ENCODE measurements at regions not wholly inside any gene's neighbourhood (a gene's known extent, or its start where the extent isn't known, plus 50 kb on each side); places are given as distances from the start of the nearest gene placed in this dataset.

GRCh38 chr17:77849239-77849638, 109.3 kb upstream of the TNRC6C start:
- no peaks in the 10 kb centered on the region for H3K4me1 ChIP-seq (ENCODE audit: control insufficient read depth in 4 of 4, insufficient read depth in 4 of 4, low read length in 3 of 4)
- no peaks in the 10 kb centered on the region for H3K9me3 ChIP-seq (ENCODE audit: control insufficient read depth in 4 of 4, low read length in 3 of 4)
- WGBS, result 89% methylated on average over 6 of the region's 6 CpGs
- H3K27me3 ChIP-seq (ENCODE audit: control insufficient read depth in 4 of 4, insufficient read depth in 4 of 4, low read length in 3 of 4), result no peaks in the 10 kb centered on the region
- no peak overlapping the region for H3K4me3 ChIP-seq (ENCODE audit: low read depth in 1 of 3, low read length in 3 of 3)
- DNase-seq (ENCODE audit: low spot score), result no peak
- no peak overlapping the region for H3K9ac ChIP-seq (ENCODE audit: low read depth in 1 of 2, low read length in 2 of 2)
- no peaks in the 10 kb centered on the region for H3K36me3 ChIP-seq (ENCODE audit: control insufficient read depth in 4 of 4, insufficient read depth in 3 of 4, low read depth in 1 of 4, low read length in 3 of 4)
- TF ChIP-seq HNF4G (IDR thresholded peaks at IDR 0.05) (no peak), FOXA2 (IDR thresholded peaks at IDR 0.05) (no peak), TAF1 (conservative IDR thresholded peaks at IDR 0.05) (no peak), JUND (IDR thresholded peaks at IDR 0.05) (no peak), HNF4A (conservative IDR thresholded peaks at IDR 0.05) (no peak), CTCF (IDR thresholded peaks at IDR 0.05; ENCODE audit: low read depth, low read length, missing input control) (no peak), RAD21 (IDR thresholded peaks at IDR 0.05) (no peak), FOXA1 (IDR thresholded peaks at IDR 0.05) (no peak)
- TF ChIP-seq, protein P1, sequence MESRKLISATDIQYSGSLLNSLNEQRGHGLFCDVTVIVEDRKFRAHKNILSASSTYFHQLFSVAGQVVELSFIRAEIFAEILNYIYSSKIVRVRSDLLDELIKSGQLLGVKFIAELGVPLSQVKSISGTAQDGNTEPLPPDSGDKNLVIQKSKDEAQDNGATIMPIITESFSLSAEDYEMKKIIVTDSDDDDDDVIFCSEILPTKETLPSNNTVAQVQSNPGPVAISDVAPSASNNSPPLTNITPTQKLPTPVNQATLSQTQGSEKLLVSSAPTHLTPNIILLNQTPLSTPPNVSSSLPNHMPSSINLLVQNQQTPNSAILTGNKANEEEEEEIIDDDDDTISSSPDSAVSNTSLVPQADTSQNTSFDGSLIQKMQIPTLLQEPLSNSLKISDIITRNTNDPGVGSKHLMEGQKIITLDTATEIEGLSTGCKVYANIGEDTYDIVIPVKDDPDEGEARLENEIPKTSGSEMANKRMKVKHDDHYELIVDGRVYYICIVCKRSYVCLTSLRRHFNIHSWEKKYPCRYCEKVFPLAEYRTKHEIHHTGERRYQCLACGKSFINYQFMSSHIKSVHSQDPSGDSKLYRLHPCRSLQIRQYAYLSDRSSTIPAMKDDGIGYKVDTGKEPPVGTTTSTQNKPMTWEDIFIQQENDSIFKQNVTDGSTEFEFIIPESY (IDR thresholded peaks at IDR 0.05), result no peak
- no peak overlapping the region for H3K27ac ChIP-seq (ENCODE audit: low read depth in 1 of 2, low read length in 2 of 2)

- 85% methylated on average over 5 of the region's 5 CpGs for WGBS
- DNase-seq (ENCODE audit: low spot score), result no peak
- Histone ChIP-seq H3K4me3 (ENCODE audit: low read depth in 1 of 3, low read length in 3 of 3) (no peak overlapping the region), H3K9ac (ENCODE audit: low read depth in 1 of 2, low read length in 2 of 2) (no peak overlapping the region), H3K27me3 (ENCODE audit: control insufficient read depth in 4 of 4, insufficient read depth in 4 of 4, low read length in 3 of 4) (no peaks in the 10 kb centered on the region), H3K4me1 (ENCODE audit: control insufficient read depth in 4 of 4, insufficient read depth in 4 of 4, low read length in 3 of 4) (no peaks in the 10 kb centered on the region), H3K27ac (ENCODE audit: low read depth in 1 of 2, low read length in 2 of 2) (no peak overlapping the region), H3K9me3 (ENCODE audit: control insufficient read depth in 4 of 4, low read length in 3 of 4) (no peaks in the 10 kb centered on the region), H3K36me3 (ENCODE audit: control insufficient read depth in 4 of 4, insufficient read depth in 3 of 4, low read depth in 1 of 4, low read length in 3 of 4) (no peaks in the 10 kb centered on the region)
- TF ChIP-seq, protein P2, sequence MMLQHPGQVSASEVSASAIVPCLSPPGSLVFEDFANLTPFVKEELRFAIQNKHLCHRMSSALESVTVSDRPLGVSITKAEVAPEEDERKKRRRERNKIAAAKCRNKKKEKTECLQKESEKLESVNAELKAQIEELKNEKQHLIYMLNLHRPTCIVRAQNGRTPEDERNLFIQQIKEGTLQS (IDR thresholded peaks at IDR 0.05), result no peak
- TF ChIP-seq GABPA (IDR thresholded peaks at IDR 0.05 in 1 of 2, conservative IDR thresholded peaks at IDR 0.05 in 1 of 2), result no peak
- TF ChIP-seq, protein P3, sequence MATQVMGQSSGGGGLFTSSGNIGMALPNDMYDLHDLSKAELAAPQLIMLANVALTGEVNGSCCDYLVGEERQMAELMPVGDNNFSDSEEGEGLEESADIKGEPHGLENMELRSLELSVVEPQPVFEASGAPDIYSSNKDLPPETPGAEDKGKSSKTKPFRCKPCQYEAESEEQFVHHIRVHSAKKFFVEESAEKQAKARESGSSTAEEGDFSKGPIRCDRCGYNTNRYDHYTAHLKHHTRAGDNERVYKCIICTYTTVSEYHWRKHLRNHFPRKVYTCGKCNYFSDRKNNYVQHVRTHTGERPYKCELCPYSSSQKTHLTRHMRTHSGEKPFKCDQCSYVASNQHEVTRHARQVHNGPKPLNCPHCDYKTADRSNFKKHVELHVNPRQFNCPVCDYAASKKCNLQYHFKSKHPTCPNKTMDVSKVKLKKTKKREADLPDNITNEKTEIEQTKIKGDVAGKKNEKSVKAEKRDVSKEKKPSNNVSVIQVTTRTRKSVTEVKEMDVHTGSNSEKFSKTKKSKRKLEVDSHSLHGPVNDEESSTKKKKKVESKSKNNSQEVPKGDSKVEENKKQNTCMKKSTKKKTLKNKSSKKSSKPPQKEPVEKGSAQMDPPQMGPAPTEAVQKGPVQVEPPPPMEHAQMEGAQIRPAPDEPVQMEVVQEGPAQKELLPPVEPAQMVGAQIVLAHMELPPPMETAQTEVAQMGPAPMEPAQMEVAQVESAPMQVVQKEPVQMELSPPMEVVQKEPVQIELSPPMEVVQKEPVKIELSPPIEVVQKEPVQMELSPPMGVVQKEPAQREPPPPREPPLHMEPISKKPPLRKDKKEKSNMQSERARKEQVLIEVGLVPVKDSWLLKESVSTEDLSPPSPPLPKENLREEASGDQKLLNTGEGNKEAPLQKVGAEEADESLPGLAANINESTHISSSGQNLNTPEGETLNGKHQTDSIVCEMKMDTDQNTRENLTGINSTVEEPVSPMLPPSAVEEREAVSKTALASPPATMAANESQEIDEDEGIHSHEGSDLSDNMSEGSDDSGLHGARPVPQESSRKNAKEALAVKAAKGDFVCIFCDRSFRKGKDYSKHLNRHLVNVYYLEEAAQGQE (IDR thresholded peaks at IDR 0.05), result no peak
- no peak for TF ChIP-seq TAF1 (conservative IDR thresholded peaks at IDR 0.05)
- no peak for TF ChIP-seq HNF4G (IDR thresholded peaks at IDR 0.05)
- TF ChIP-seq RAD21 (IDR thresholded peaks at IDR 0.05), result no peak
- TF ChIP-seq YY1 (IDR thresholded peaks at IDR 0.05), result no peak
- TF ChIP-seq RXRA (IDR thresholded peaks at IDR 0.05), result no peak
- no peak for TF ChIP-seq HNF4A (conservative IDR thresholded peaks at IDR 0.05)
These were observed 106.6 kb upstream of the TNRC6C start for GRCh38 chr17:77851921-77852320.

Data from liver (tissue), 8 donors.